ENCODE measurements at regions not wholly inside any gene's neighbourhood (a gene's known extent, or its start where the extent isn't known, plus 50 kb on each side); places are given as distances from the start of the nearest gene placed in this dataset.
"Not testable (repeated sequence)": the region's sequence is repeated elsewhere in the genome, so short reads cannot be mapped to it uniquely, and the experiment has no call there.

DNA sequence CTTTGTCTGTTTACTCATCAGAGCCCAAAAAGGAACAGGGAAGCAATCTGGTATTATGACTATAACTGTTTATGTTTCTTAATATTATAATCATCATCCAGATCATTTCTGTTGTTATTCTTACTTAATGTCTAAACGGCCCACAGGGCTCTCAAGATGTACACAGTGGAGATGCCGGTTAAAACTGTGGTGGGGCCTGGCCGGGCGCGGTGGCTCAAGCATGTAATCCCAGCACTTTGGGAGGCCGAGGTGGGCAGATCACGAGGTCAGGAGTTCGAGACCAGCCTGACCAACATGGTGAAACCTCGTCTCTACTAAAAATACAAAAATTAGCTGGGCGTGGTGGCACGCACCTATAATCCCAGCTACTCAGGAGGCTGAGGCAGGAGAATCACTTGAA is 381.2 kb upstream of the CAMK1G start:
- not testable (repeated sequence) for H3K27me3 ChIP-seq (ENCODE audit: control insufficient read depth, insufficient read depth, low read length); H3K4me1 ChIP-seq (ENCODE audit: control insufficient read depth, insufficient read depth, low read length); H3K27ac ChIP-seq (ENCODE audit: low read length); H3K36me3 ChIP-seq (ENCODE audit: control insufficient read depth, insufficient read depth, low read length); DNase-seq; H3K9me3 ChIP-seq (replicated peaks; ENCODE audit: control insufficient read depth, low read depth, low read length); H3K4me3 ChIP-seq (ENCODE audit: low read length)
- WGBS (ENCODE audit: insufficient coverage): 91% methylated on average over 5 of the region's 11 CpGs

GRCh38 chr1:209202830-209203532 is 380.5 kb upstream of the CAMK1G start:
- peak; percentile 71 for DNase-seq
- H3K27me3 ChIP-seq (ENCODE audit: control insufficient read depth, insufficient read depth, low read length): peaks cover 9% of the 10 kb centered on the region
- 0% methylated on average over 2 of the region's 4 CpGs for WGBS (ENCODE audit: insufficient coverage)

GRCh38 chr1:209203533-209203895 is 380.0 kb upstream of the CAMK1G start:
- Histone ChIP-seq H3K4me1 (ENCODE audit: control insufficient read depth, insufficient read depth, low read length) (peaks cover 11% of the 10 kb centered on the region), H3K36me3 (ENCODE audit: control insufficient read depth, insufficient read depth, low read length) (no peaks in the 10 kb centered on the region), H3K4me3 (ENCODE audit: low read length) (no peak overlapping the region), H3K27ac (ENCODE audit: low read length) (no peak overlapping the region), H3K9me3 (replicated peaks; ENCODE audit: control insufficient read depth, low read depth, low read length) (no peaks in the 10 kb centered on the region), H3K27me3 (ENCODE audit: control insufficient read depth, insufficient read depth, low read length) (peaks cover 14% of the 10 kb centered on the region)
- 67% methylated on average over 1 of the region's 7 CpGs for WGBS (ENCODE audit: insufficient coverage)
- DNase-seq: no peak

More at GRCh38 chr1:209202830-209203532, 380.5 kb upstream of the CAMK1G start:
- H3K4me3 ChIP-seq (ENCODE audit: low read length): no peak overlapping the region
- no peaks in the 10 kb centered on the region for H3K36me3 ChIP-seq (ENCODE audit: control insufficient read depth, insufficient read depth, low read length)
- H3K27ac ChIP-seq (ENCODE audit: low read length): no peak overlapping the region
- H3K9me3 ChIP-seq (replicated peaks; ENCODE audit: control insufficient read depth, low read depth, low read length): no peaks in the 10 kb centered on the region
- peaks cover 7% of the 10 kb centered on the region for H3K4me1 ChIP-seq (ENCODE audit: control insufficient read depth, insufficient read depth, low read length)

GRCh38 chr1:209205039-209205438 is 378.5 kb upstream of the CAMK1G start:
- Histone ChIP-seq H3K4me3 (ENCODE audit: low read length) (no peak overlapping the region), H3K4me1 (ENCODE audit: control insufficient read depth, insufficient read depth, low read length) (peaks cover 11% of the 10 kb centered on the region), H3K36me3 (ENCODE audit: control insufficient read depth, insufficient read depth, low read length) (no peaks in the 10 kb centered on the region), H3K27ac (ENCODE audit: low read length) (no peak overlapping the region), H3K27me3 (ENCODE audit: control insufficient read depth, insufficient read depth, low read length) (peaks cover 20% of the 10 kb centered on the region), H3K9me3 (replicated peaks; ENCODE audit: control insufficient read depth, low read depth, low read length) (no peaks in the 10 kb centered on the region)
- DNase-seq: no peak
- WGBS (ENCODE audit: insufficient coverage): 80% methylated on average over 1 of the region's 4 CpGs

DNA sequence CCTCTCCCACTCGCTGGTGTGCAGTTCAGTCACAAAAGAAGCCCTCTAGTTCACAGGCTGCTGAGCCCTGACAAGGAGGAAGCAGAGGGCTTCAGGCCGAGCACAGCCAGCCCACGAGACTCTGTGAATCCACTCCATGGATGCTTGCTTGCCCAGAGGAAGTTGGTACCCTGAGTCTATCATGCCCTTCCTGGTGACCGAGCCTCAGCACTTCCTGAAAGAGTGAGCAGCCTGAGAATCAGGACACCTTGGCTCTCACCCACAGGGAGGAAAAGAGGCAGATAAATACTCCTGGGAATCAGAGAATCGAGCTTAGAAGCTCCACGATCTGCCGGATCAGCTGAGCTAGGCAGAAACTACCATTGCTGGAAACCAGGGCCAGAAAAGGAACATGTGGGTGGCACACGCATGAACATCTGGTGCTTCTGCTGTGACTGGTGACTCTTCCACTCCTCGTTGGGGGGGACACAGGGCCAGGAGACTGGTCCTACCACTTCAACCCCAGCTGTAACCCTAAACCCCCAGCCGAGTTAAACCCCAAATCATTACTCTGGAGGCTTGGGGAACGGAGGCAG is 376.3 kb upstream of the CAMK1G start:
- H3K27ac ChIP-seq (ENCODE audit: low read length): peak overlapping the region; percentile 20
- DNase-seq: peak; percentile 3

DNA sequence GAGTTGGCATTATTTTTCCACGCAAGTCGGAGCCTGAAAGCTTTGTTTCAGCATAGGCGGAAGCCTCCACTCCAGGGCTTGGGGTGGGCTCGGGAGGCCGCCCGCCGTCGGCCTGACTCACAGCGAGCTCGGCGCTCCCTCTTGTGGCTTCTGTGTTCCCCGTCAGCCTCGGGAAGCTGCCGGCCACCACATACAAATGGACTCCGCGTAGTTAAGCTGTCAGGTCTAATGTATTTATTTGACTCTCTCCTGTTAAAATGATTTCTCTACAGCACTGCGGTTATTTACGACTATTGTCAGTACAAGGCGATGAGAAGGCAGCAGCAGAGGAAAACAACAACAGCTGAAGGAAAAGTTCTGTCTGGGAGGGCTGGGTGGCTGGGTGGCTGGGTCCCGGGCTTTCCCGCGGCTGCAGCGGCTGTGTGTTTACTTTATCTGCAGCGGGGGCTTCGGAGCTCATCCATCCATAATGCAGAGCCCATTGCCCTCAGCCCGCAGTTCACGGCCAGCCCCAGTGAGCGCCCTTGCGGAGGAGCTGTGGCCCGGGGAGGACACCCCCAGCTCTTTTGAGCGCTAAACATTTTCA is 375.7 kb upstream of the CAMK1G start:
- Histone ChIP-seq H3K36me3 (ENCODE audit: control insufficient read depth, insufficient read depth, low read length) (no peaks in the 10 kb centered on the region), H3K4me1 (ENCODE audit: control insufficient read depth, insufficient read depth, low read length) (peaks cover 11% of the 10 kb centered on the region), H3K27me3 (ENCODE audit: control insufficient read depth, insufficient read depth, low read length) (peaks cover 26% of the 10 kb centered on the region), H3K27ac (ENCODE audit: low read length) (peak overlapping the region; percentile 20), H3K4me3 (ENCODE audit: low read length) (peak overlapping the region; percentile 35), H3K9me3 (replicated peaks; ENCODE audit: control insufficient read depth, low read depth, low read length) (no peaks in the 10 kb centered on the region)
- peak; percentile 77 for DNase-seq
- under 1% methylated on average over 23 of the region's 31 CpGs for WGBS (ENCODE audit: insufficient coverage)

More for the DNA sequence above, 376.3 kb upstream of the CAMK1G start:
- Histone ChIP-seq H3K4me1 (ENCODE audit: control insufficient read depth, insufficient read depth, low read length) (peaks cover 11% of the 10 kb centered on the region), H3K27me3 (ENCODE audit: control insufficient read depth, insufficient read depth, low read length) (peaks cover 26% of the 10 kb centered on the region), H3K4me3 (ENCODE audit: low read length) (peak overlapping the region; percentile 19), H3K9me3 (replicated peaks; ENCODE audit: control insufficient read depth, low read depth, low read length) (no peaks in the 10 kb centered on the region), H3K36me3 (ENCODE audit: control insufficient read depth, insufficient read depth, low read length) (no peaks in the 10 kb centered on the region)
- 32% methylated on average over 10 of the region's 11 CpGs for WGBS (ENCODE audit: insufficient coverage)

- 67% methylated on average over 1 of the region's 1 CpG for WGBS (ENCODE audit: insufficient coverage)
- Histone ChIP-seq H3K27me3 (ENCODE audit: control insufficient read depth, insufficient read depth, low read length) (peaks cover 26% of the 10 kb centered on the region), H3K36me3 (ENCODE audit: control insufficient read depth, insufficient read depth, low read length) (no peaks in the 10 kb centered on the region)
Observed at GRCh38 chr1:209208648-209209047, 374.9 kb upstream of the CAMK1G start.

GRCh38 chr1:209213989-209214388 is 369.5 kb upstream of the CAMK1G start:
- no peaks in the 10 kb centered on the region for H3K36me3 ChIP-seq (ENCODE audit: control insufficient read depth, insufficient read depth, low read length)
- no peak overlapping the region for H3K4me3 ChIP-seq (ENCODE audit: low read length)
- no CpG with 5 or more reads among the region's 3 CpGs for WGBS (ENCODE audit: insufficient coverage)
- no peaks in the 10 kb centered on the region for H3K9me3 ChIP-seq (replicated peaks; ENCODE audit: control insufficient read depth, low read depth, low read length)
- H3K4me1 ChIP-seq (ENCODE audit: control insufficient read depth, insufficient read depth, low read length): no peaks in the 10 kb centered on the region
- no peak for DNase-seq
- no peak overlapping the region for H3K27ac ChIP-seq (ENCODE audit: low read length)
- peaks cover 10% of the 10 kb centered on the region for H3K27me3 ChIP-seq (ENCODE audit: control insufficient read depth, insufficient read depth, low read length)

More at GRCh38 chr1:209208648-209209047, 374.9 kb upstream of the CAMK1G start:
- peaks cover 11% of the 10 kb centered on the region for H3K4me1 ChIP-seq (ENCODE audit: control insufficient read depth, insufficient read depth, low read length)
- no peak overlapping the region for H3K4me3 ChIP-seq (ENCODE audit: low read length)
- DNase-seq: no peak
- H3K27ac ChIP-seq (ENCODE audit: low read length): no peak overlapping the region
- H3K9me3 ChIP-seq (replicated peaks; ENCODE audit: control insufficient read depth, low read depth, low read length): no peaks in the 10 kb centered on the region

DNA sequence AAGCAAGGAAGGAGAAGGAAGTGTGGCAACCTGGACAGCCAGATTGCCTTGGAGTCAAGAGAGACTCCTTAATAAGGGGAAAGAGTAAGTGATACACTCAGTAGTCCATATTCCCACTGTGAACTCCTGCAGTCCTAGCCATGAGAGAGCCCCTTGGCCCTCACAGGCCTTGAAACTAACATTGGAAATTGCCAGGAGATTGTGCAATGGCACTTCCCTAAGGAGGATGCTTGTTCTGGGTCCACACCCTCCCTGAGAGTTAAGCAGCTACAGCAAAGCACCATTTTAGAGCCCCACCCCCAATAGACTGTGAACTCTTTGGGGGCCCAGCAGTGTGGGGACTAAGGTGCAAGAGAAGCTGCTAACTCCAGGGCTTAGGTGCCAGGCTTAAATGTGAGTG is 367.7 kb upstream of the CAMK1G start:
- H3K9me3 ChIP-seq (replicated peaks; ENCODE audit: control insufficient read depth, low read depth, low read length): no peaks in the 10 kb centered on the region
- no peak for DNase-seq
- peaks cover 4% of the 10 kb centered on the region for H3K27me3 ChIP-seq (ENCODE audit: control insufficient read depth, insufficient read depth, low read length)
- peaks cover 5% of the 10 kb centered on the region for H3K4me1 ChIP-seq (ENCODE audit: control insufficient read depth, insufficient read depth, low read length)
- H3K27ac ChIP-seq (ENCODE audit: low read length): no peak overlapping the region
- H3K4me3 ChIP-seq (ENCODE audit: low read length): no peak overlapping the region
- no peaks in the 10 kb centered on the region for H3K36me3 ChIP-seq (ENCODE audit: control insufficient read depth, insufficient read depth, low read length)

DNA sequence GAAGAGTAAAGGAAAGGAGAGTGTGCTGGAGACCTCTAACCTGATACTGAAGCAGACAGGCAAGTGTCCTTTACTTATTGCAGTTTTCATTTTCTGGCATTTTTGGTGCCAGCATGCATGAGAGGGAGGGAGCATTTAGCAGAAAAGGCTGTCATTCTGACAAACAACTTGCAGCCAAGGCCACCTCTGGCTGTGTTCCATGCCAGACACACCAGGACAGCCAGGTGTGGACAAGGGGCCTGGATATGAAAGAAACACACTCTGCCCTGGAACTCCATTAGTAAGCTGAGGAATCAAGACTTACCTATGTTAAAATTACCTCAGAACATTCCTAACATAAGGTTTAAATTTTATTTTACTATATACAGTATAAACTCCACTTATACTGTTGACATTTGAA is 365.4 kb upstream of the CAMK1G start:
- H3K27ac ChIP-seq (ENCODE audit: low read length): no peak overlapping the region
- H3K9me3 ChIP-seq (replicated peaks; ENCODE audit: control insufficient read depth, low read depth, low read length): no peaks in the 10 kb centered on the region

More for the DNA sequence above, 365.4 kb upstream of the CAMK1G start:
- no peaks in the 10 kb centered on the region for H3K27me3 ChIP-seq (ENCODE audit: control insufficient read depth, insufficient read depth, low read length)
- no peaks in the 10 kb centered on the region for H3K36me3 ChIP-seq (ENCODE audit: control insufficient read depth, insufficient read depth, low read length)
- DNase-seq: no peak
- no peak overlapping the region for H3K4me3 ChIP-seq (ENCODE audit: low read length)
- H3K4me1 ChIP-seq (ENCODE audit: control insufficient read depth, insufficient read depth, low read length): peaks cover 5% of the 10 kb centered on the region
